ENCODE measurements at regions not wholly inside any gene's neighbourhood (a gene's known extent, or its start where the extent isn't known, plus 50 kb on each side); places are given as distances from the start of the nearest gene placed in this dataset.

GRCh38 chr12:111022386-111022785, 102.0 kb upstream of the MYL2 start:
- TF ChIP-seq FOXK2 (IDR thresholded peaks at IDR 0.05): no peak
- TF ChIP-seq FOXA1 (IDR thresholded peaks at IDR 0.05): no peak
- no peak for TF ChIP-seq TARDBP (IDR thresholded peaks at IDR 0.05)
- TF ChIP-seq SP1 (IDR thresholded peaks at IDR 0.05): no peak
- no peak for TF ChIP-seq BHLHE40 (IDR thresholded peaks at IDR 0.05; ENCODE audit: borderline replicate concordance)
- no peak for TF ChIP-seq SUZ12 (IDR thresholded peaks at IDR 0.05)
- no peak for TF ChIP-seq ELF4 (IDR thresholded peaks at IDR 0.05)
- TF ChIP-seq NFRKB (IDR thresholded peaks at IDR 0.05): no peak
